GM19023 (cell line): ENCODE measurements at regions not wholly inside any gene's neighbourhood (a gene's known extent, or its start where the extent isn't known, plus 50 kb on each side); places are given as distances from the start of the nearest gene placed in this dataset.

Experiments
- ATAC-seq: cut with Tn5 transposase; IDR thresholded peaks from one replicate; pipeline ENCODE4 v1.9.1; 2021; ENCODE audit warnings: mild to moderate bottlenecking, moderate library complexity; ENCODE audit not compliant: unreplicated experiment

GRCh38 chr9:113808391-113809358, 67.4 kb upstream of the ZNF618 start:
- no peak for ATAC-seq

GRCh38 chr9:113817171-113817570, 58.9 kb upstream of the ZNF618 start:
- ATAC-seq = no peak

GRCh38 chr9:113818391-113818790, 57.7 kb upstream of the ZNF618 start:
- no peak for ATAC-seq

GRCh38 chr9:113822315-113822714, 53.8 kb upstream of the ZNF618 start:
- ATAC-seq = no peak

GRCh38 chr9:113823421-113823820, 52.7 kb upstream of the ZNF618 start:
- no peak for ATAC-seq
